ENCODE measurements at regions not wholly inside any gene's neighbourhood (a gene's known extent, or its start where the extent isn't known, plus 50 kb on each side); places are given as distances from the start of the nearest gene placed in this dataset.

DNA sequence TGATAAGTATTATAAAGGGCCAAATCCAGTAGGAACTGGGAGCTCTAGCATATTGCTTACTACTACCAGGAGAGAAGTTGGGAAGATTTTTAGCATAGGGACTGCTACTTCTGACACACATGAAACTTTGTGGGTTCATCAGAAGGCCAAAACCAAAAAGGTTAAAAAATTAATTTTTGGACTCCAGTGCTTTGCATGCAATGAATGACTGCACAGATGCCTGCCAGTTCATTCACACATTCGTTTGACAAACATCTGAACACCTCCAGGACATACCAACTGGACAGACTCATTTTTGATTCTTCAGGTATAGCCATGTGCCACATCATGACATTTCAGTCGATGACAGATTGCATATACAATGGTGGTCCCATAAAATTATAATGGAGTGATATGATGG, 79.8 kb downstream of the MID1IP1 start:
- intact Hi-C loops (cut with DNase I), result no loop called here
- 52 to 86% methylated on average over 2 of the region's 2 CpGs for WGBS, 2 donors
- no peak for DNase-seq
- no peak overlapping the region for H3K4me3 ChIP-seq
- TF ChIP-seq, protein P1, sequence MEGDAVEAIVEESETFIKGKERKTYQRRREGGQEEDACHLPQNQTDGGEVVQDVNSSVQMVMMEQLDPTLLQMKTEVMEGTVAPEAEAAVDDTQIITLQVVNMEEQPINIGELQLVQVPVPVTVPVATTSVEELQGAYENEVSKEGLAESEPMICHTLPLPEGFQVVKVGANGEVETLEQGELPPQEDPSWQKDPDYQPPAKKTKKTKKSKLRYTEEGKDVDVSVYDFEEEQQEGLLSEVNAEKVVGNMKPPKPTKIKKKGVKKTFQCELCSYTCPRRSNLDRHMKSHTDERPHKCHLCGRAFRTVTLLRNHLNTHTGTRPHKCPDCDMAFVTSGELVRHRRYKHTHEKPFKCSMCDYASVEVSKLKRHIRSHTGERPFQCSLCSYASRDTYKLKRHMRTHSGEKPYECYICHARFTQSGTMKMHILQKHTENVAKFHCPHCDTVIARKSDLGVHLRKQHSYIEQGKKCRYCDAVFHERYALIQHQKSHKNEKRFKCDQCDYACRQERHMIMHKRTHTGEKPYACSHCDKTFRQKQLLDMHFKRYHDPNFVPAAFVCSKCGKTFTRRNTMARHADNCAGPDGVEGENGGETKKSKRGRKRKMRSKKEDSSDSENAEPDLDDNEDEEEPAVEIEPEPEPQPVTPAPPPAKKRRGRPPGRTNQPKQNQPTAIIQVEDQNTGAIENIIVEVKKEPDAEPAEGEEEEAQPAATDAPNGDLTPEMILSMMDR (IDR thresholded peaks at IDR 0.05), result no peak
- no peak for TF ChIP-seq POLR2A (IDR thresholded peaks at IDR 0.05)
- peaks cover 0 to 20% (median 0%) of the 10 kb centered on the region in 3 donors for H3K4me1 ChIP-seq
- H3K27me3 ChIP-seq, result no peaks in the 10 kb centered on the region
- peak overlapping the region in 2 of 4 donors; percentile 56 to 70 for H3K27ac ChIP-seq
- H3K36me3 ChIP-seq, result no peaks in the 10 kb centered on the region
- no peaks in the 10 kb centered on the region for H3K9me3 ChIP-seq

DNA sequence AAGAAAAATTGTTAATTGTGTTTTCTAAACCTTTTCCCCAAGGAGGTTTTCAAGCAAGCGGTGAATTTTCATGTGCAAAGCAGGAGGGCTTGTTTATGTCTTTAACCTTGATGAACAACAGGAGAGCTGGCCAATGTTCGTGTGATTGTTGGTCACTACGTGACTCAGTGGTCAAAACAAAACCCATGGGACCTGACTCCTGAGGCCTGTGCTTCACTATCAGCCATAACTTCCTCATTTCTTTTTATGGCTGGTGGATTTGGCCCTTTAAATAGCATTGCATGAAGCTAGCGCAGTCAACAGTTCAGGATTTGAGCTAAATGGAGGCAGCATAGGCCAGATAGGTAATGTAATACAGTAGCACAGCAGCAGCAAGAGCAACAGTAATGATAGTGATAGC, 80.5 kb downstream of the MID1IP1 start:
- H3K4me1 ChIP-seq, result peaks cover 0 to 20% (median 0%) of the 10 kb centered on the region in 3 donors
- H3K27ac ChIP-seq, result no peak overlapping the region
- intact Hi-C loops (cut with DNase I), result no loop called here
- H3K9me3 ChIP-seq, result no peaks in the 10 kb centered on the region
- WGBS, 2 donors, result 74 to 100% methylated on average over 2 to 3 of the region's 4 CpGs
- H3K4me3 ChIP-seq, result no peak overlapping the region
- TF ChIP-seq, protein P1 (IDR thresholded peaks at IDR 0.05), result no peak
- no peak for TF ChIP-seq POLR2A (IDR thresholded peaks at IDR 0.05)
- no peaks in the 10 kb centered on the region for H3K27me3 ChIP-seq
- DNase-seq, result no peak
- H3K36me3 ChIP-seq, result no peaks in the 10 kb centered on the region

DNA sequence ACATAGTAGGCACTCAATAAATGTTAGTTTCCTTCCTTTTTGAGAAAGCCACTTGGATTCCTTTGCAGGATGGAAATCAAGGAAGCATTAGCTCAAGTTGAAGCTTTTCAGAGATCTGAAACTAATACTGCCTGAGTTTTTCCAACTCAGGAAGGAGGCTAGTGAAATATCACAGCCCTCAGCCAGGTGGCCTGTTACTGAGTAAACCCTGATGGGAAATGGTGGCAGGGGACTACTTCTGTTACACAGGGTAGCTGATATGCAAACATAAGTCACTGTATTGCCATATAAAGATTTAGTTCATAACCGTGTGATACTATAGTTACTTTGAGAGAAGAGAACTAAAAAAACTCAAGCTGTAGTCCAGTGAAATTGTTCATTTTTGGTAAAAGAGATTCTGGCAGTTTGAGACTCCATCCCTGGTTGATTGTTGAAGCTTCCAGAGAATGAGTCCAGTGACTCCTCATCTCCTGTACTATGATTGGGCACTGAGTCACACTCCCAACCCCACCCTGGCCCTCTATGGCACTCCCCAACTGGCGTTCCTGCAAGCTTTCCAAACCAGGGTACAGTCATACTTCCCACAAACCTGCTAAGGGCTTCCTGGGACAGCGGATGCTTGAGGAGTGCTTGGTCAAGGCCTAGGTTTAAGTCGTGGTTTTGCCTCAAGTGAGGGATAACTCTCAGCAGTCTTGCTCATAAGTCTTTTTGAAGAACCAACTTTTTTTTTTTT, 81.8 kb downstream of the MID1IP1 start:
- Histone ChIP-seq H3K36me3 (no peaks in the 10 kb centered on the region), H3K27ac (peak overlapping the region in 2 of 4 donors; percentile 11 to 39), H3K9me3 (no peaks in the 10 kb centered on the region), H3K4me3 (no peak overlapping the region), H3K4me1 (peaks cover 0 to 20% (median 0%) of the 10 kb centered on the region in 3 donors), H3K27me3 (no peaks in the 10 kb centered on the region)
- WGBS, 2 donors, result 65 to 67% methylated on average over 1 to 4 of the region's 4 CpGs
- DNase-seq, result no peak
- intact Hi-C loops (cut with DNase I), result no loop called here
- no peak for TF ChIP-seq POLR2A (IDR thresholded peaks at IDR 0.05)
- TF ChIP-seq, protein P1 (IDR thresholded peaks at IDR 0.05), result no peak

DNA sequence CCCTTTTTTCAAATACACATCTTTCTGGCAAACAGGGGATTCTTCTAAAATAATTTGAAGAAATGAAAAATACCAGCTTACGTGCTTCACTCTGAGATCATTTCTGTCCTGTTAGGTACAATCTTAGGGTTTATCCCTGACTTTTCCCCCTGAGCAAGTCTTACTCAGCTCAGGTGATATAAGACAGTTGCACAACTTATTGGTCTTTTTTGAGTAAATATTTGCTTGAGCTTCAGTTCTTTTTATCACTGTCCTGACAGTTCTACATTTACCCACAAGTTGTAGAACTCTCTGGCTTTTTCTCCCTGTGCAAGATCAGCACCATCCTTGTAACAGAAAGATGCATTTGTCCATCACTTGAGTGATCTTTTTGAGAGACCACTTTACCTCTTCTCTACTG, 84.9 kb downstream of the MID1IP1 start:
- Histone ChIP-seq H3K9me3 (no peaks in the 10 kb centered on the region), H3K27ac (no peak overlapping the region), H3K4me3 (no peak overlapping the region), H3K27me3 (no peaks in the 10 kb centered on the region), H3K4me1 (no peaks in the 10 kb centered on the region), H3K36me3 (no peaks in the 10 kb centered on the region)
- WGBS, 2 donors, result 67 to 94% methylated on average over 1 of the region's 1 CpG
- no peak for TF ChIP-seq POLR2A (IDR thresholded peaks at IDR 0.05)
- TF ChIP-seq, protein P1 (IDR thresholded peaks at IDR 0.05), result no peak
- intact Hi-C loops (cut with DNase I), result no loop called here
- no peak for DNase-seq

DNA sequence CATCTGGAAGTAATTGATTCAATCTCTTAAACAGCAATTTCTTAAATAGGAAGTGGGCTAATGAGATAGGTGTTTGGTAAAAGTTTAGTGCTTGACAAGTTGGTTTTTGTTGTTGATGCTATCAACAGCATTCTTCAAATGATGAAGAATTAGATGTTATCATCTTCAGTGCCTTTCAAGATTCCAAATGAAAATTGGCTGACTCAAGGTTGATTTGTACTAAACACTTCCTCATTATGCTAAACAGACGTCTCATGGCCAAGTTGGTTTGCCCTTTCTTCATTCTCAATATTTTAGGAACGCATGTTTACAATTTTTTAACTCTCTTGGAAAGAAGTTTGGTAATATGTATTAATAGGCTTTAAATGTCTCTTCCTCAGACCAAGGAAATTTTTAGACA, 86.0 kb downstream of the MID1IP1 start:
- no peak for DNase-seq
- TF ChIP-seq POLR2A (IDR thresholded peaks at IDR 0.05), result no peak
- TF ChIP-seq, protein P1 (IDR thresholded peaks at IDR 0.05), result no peak
- Histone ChIP-seq H3K4me1 (no peaks in the 10 kb centered on the region), H3K27ac (no peak overlapping the region), H3K27me3 (no peaks in the 10 kb centered on the region), H3K4me3 (no peak overlapping the region), H3K9me3 (no peaks in the 10 kb centered on the region), H3K36me3 (no peaks in the 10 kb centered on the region)
- intact Hi-C loops (cut with DNase I), result no loop called here
- WGBS, 2 donors, result 42 to 88% methylated on average over 2 of the region's 2 CpGs
